ENCODE measurements at regions not wholly inside any gene's neighbourhood (a gene's known extent, or its start where the extent isn't known, plus 50 kb on each side); places are given as distances from the start of the nearest gene placed in this dataset.
"Not testable (repeated sequence)": the region's sequence is repeated elsewhere in the genome, so short reads cannot be mapped to it uniquely, and the experiment has no call there.

GRCh38 chr7:106713452-106713851 is 52.5 kb upstream of the CCDC71L start:
- DNase-seq: not testable (repeated sequence)

GRCh38 chr7:106714590-106715442 is 53.9 kb upstream of the CCDC71L start:
- not testable (repeated sequence) for DNase-seq

- no peak for DNase-seq
Observed at GRCh38 chr7:106715730-106716129, 54.8 kb upstream of the CCDC71L start.

GRCh38 chr7:106717254-106717954 is 56.4 kb upstream of the CCDC71L start:
- DNase-seq: no peak

GRCh38 chr7:106717955-106718871 is 57.3 kb upstream of the CCDC71L start:
- peak; percentile 50 for DNase-seq

- DNase-seq: no peak
Observed at GRCh38 chr7:106720641-106721040, 59.7 kb upstream of the CCDC71L start.

- DNase-seq: no peak
Observed at GRCh38 chr7:106721816-106722785, 61.1 kb upstream of the CCDC71L start.

- DNase-seq: no peak
Observed at GRCh38 chr7:106723398-106723797, 62.4 kb upstream of the CCDC71L start.

- DNase-seq: no peak
Observed at GRCh38 chr7:106729720-106730385, 68.9 kb upstream of the CCDC71L start.

- no peak for DNase-seq
Observed at GRCh38 chr7:106731187-106731586, 70.2 kb upstream of the CCDC71L start.

- DNase-seq: no peak
Observed at GRCh38 chr7:106731646-106732444, 70.9 kb upstream of the CCDC71L start.

GRCh38 chr7:106735637-106736036 is 74.7 kb upstream of the CCDC71L start:
- no peak for DNase-seq

GRCh38 chr7:106736123-106736507 is 75.2 kb upstream of the CCDC71L start:
- DNase-seq: no peak

GRCh38 chr7:106736508-106737201 is 75.7 kb upstream of the CCDC71L start:
- peak; percentile 17 for DNase-seq

GRCh38 chr7:106737202-106737562 is 76.2 kb upstream of the CCDC71L start:
- no peak for DNase-seq

GRCh38 chr7:106740806-106741205 is 79.8 kb upstream of the CCDC71L start:
- DNase-seq: no peak

- DNase-seq: no peak
Observed at GRCh38 chr7:106744563-106745091, 83.7 kb upstream of the CCDC71L start.

GRCh38 chr7:106747301-106747700 is 86.3 kb upstream of the CCDC71L start:
- DNase-seq: not testable (repeated sequence)

- DNase-seq: no peak
Observed at GRCh38 chr7:106747804-106748203, 86.8 kb upstream of the CCDC71L start.

GRCh38 chr7:106749165-106749564 is 88.2 kb upstream of the CCDC71L start:
- no peak for DNase-seq
